Activated T-cell treated with anti-CD3 and anti-CD28 coated beads for 48 hours (primary cell): ENCODE measurements at regions not wholly inside any gene's neighbourhood (a gene's known extent, or its start where the extent isn't known, plus 50 kb on each side); places are given as distances from the start of the nearest gene placed in this dataset.
"Not testable (repeated sequence)": the region's sequence is repeated elsewhere in the genome, so short reads cannot be mapped to it uniquely, and the experiment has no call there.

Source experiments
- DNase-seq: peaks from one replicate; pipeline ENCODE4 v3.0.0-alpha.2; 2020; ENCODE audit warnings: low read depth

GRCh38 chr12:47610686-47611252 lies 95.1 kb downstream of the RPAP3 start:
- DNase-seq, result no peak

- no peak for DNase-seq
Observed at GRCh38 chr12:47609806-47610205, 96.0 kb downstream of the RPAP3 start.

GRCh38 chr12:47608671-47609070 lies 97.2 kb downstream of the RPAP3 start:
- DNase-seq, result not testable (repeated sequence)

DNA sequence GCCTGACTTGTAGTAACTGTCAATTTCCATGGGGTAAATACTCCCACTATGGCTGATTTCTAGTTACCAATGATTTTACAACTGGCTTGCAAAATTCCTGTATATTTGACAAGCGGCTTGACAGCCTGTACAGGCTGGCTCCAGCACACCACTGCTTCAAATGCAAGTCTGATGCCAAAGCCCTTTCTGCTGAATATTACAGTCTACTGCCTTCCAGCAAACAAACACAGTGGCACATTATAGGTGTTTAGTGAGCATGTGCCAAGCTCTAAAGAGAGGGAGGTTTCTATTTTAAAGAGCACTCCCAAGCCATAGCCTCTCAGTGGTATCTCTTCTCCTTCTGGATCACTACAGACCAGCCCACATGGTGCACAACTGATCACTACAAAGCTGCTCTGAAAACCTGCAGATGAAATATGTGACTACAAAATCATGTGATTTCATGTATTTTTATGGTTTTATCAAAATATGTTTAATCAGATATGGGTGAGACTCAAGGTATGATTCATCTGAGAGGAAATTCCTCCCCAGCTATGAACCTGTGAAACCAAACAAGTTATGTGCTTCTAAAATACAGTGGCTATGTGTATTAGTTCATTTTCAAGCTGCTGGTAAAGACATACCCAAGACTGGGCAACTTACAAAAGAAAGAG lies 101.5 kb downstream of the RPAP3 start:
- no peak for DNase-seq

GRCh38 chr12:47602949-47603558 lies 102.8 kb downstream of the RPAP3 start:
- no peak for DNase-seq

DNA sequence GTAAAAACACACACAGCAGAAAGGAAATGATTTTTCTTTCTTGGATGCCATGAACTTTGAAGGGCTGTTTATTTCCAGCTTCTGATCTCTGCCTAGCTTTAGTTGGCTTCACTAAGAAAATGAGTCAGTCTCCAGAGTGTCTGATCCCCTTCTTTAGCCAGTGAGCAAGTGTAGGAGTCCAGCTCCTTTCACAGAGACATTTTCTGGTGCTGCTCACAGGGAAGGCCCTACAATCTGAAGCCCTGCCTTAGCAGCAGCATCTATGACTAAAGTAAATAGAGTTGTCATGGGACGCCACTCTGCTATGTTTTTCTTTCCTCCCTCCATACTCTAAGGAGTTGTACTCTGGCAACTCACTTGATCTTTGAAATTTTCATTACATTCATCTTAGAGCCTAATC lies 103.5 kb downstream of the RPAP3 start:
- DNase-seq, result no peak

DNA sequence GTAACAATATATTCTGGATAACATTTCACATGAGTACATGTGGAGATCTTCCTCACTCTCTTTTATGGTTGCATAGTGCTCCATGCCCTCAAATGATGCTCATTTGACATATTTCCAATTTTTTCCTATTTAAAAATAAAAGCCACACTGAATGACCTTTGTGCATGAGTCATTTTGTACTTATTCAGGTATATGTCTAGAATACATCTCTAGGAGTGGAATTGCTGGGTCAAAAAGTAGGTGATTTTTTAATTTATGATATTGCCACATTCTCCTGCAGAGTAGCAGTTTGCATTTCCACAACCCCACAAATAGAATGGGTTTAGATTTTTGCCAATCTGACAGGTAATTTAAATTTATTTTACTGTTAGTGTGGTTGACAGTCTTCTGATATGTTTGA lies 104.8 kb downstream of the RPAP3 start:
- no peak for DNase-seq

DNA sequence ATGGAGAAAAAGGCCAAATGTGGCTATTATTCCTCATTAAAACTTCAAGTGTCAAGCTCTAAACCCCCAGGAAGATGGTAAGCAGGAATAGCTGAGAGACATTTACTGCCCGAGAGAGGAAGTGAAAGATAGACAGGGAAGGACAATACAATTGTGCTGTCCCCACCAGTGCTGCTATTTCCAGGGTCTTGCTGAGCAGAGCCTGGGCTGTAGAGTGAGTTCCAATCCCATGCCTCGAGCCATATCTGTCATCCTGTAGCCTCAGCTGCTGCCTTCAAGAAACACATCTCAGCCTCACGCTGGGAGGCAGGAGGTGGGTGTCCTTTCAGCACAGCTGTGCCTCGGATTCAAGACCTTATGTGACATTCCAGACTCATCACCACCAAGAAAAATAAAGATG lies 114.0 kb downstream of the RPAP3 start:
- DNase-seq, result no peak

- DNase-seq, result no peak
Observed at GRCh38 chr12:47591361-47591791, 114.5 kb downstream of the RPAP3 start.

- DNase-seq, result no peak
Observed at GRCh38 chr12:47590771-47591360, 115.0 kb downstream of the RPAP3 start.

DNA sequence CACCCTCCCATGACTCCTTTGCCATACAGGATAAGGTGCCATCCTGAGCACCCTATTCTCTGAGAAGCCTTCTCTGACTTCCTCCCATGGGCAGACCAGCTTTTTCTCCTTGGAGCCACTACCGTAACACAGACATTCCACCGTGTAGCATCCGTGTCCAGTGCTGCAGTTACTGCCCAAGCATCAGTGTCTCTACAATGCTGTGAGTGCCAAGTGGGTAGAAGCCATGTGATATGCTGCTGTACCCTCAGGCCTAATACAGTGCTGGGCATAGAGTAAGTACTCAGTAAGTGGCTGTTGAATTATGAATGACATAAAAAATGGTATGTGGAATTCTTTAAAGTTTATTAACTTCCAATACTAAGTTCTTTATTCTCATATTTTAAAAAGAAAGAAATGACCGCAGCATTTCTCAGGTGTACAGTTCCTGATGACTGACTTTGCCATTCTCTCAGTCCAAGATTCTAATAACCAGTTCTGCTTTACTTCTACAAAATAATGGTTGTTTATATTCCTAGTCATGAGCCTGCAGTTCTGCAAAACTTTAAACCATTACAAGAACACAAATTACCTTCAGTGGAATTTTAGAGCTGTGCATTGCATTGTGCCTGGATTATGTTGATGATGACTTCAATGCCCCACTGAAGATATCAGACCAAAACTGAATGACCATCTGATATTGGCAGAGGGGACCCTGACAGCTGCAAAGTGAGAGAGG lies 118.7 kb downstream of the RPAP3 start:
- DNase-seq, result no peak

GRCh38 chr12:47585507-47585906 lies 120.3 kb downstream of the RPAP3 start:
- no peak for DNase-seq

GRCh38 chr12:47578836-47579235 lies 127.0 kb downstream of the RPAP3 start:
- no peak for DNase-seq

- DNase-seq, result no peak
Observed at GRCh38 chr12:47577206-47577989, 128.4 kb downstream of the RPAP3 start.

- no peak for DNase-seq
Observed at GRCh38 chr12:47576289-47576945, 129.4 kb downstream of the RPAP3 start.

- DNase-seq, result no peak
Observed at GRCh38 chr12:47574252-47575021, 131.4 kb downstream of the RPAP3 start.

DNA sequence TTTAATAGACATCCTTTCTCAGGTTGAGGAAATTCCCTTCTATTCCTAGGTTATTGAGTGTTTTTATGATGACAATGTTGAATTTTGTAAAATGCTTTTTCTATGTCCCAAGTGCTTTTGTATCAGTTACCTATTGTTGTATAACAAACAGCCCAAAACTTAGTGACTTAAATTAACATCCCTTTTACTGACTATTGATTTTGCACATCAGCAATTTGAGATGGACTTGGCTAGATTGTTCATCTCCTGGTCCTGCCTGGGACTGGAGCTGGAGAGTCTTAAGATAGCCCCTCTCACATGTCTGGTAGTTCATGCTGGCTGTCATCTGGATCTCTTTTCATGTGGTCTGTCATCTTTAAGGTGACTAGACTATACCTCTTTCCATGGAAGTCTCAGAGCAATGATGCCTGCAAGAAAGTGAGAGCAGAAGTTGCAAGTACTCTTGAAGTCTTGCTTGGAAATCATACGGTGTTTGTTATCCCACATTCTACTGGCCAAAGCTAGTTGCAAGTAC lies 132.6 kb downstream of the RPAP3 start:
- DNase-seq, result no peak

- DNase-seq, result no peak
Observed at GRCh38 chr12:47570151-47570550, 135.7 kb downstream of the RPAP3 start.

DNA sequence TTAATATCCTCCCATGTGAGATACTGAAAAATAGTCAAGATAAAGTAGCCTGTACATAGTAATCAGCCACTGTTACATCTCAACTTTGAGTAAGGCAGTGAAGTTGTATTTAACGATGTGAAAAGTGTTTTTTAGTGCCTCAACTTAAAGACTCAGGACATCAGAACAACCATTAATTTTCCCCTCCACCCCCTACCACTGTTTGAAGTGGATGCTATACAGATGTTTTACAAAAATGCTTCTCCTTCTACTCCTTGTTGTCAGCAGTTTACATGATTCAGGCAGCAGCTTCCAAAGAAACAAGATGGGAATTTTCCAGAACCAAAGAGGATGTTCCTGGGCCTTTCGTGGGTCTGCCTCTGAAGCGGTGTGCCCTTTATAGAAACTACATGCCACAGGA lies 143.6 kb downstream of the RPAP3 start:
- DNase-seq, result no peak

GRCh38 chr12:47561746-47562145 lies 144.1 kb downstream of the RPAP3 start:
- no peak for DNase-seq
